Astrocyte (in vitro differentiated cells and primary cell): ENCODE measurements at regions not wholly inside any gene's neighbourhood (a gene's known extent, or its start where the extent isn't known, plus 50 kb on each side); places are given as distances from the start of the nearest gene placed in this dataset.

ENCODE experiments used
- CTCF ChIP-seq: IDR thresholded peaks from 2 replicates; pipeline ENCODE4 v1.5.1; 2011; ENCODE audit warnings: low read depth, mild to moderate bottlenecking, inconsistent platforms, low read length, moderate library complexity; ENCODE audit not compliant: insufficient read depth
- EZH2 ChIP-seq: IDR thresholded peaks from 2 replicates; pipeline ENCODE4 v1.6.1; 2012; ENCODE audit warnings: mild to moderate bottlenecking, low read length, inconsistent platforms; ENCODE audit not compliant: insufficient read depth

GRCh38 chr10:59460601-59461000 lies 98.3 kb upstream of the FAM13C start:
- no peak for TF ChIP-seq CTCF
- TF ChIP-seq EZH2, result no peak
